ENCODE measurements at regions not wholly inside any gene's neighbourhood (a gene's known extent, or its start where the extent isn't known, plus 50 kb on each side); places are given as distances from the start of the nearest gene placed in this dataset.

GRCh38 chr6:67634199-67634598, 1000.9 kb upstream of the ADGRB3 start:
- no peak for DNase-seq

GRCh38 chr6:67633058-67633457, 1002.0 kb upstream of the ADGRB3 start:
- DNase-seq, result no peak

GRCh38 chr6:67630146-67630545, 1004.9 kb upstream of the ADGRB3 start:
- peak; percentile 6 for DNase-seq

- DNase-seq, result no peak
Measured at GRCh38 chr6:67629258-67629657, 1005.8 kb upstream of the ADGRB3 start.

GRCh38 chr6:67615796-67616195, 1019.3 kb upstream of the ADGRB3 start:
- no peak for DNase-seq

- no peak for DNase-seq
Measured at GRCh38 chr6:67608099-67608749, 1026.9 kb upstream of the ADGRB3 start.

- no peak for DNase-seq
Measured at GRCh38 chr6:67606906-67607828, 1027.9 kb upstream of the ADGRB3 start.

GRCh38 chr6:67594366-67594765, 1040.7 kb upstream of the ADGRB3 start:
- no peak for DNase-seq

- no peak for DNase-seq
Measured at GRCh38 chr6:67593247-67593646, 1041.8 kb upstream of the ADGRB3 start.

- DNase-seq, result no peak
Measured at GRCh38 chr6:67591910-67592309, 1043.2 kb upstream of the ADGRB3 start.

GRCh38 chr6:67567842-67568241, 1067.2 kb upstream of the ADGRB3 start:
- DNase-seq, result no peak

- no peak for DNase-seq
Measured at GRCh38 chr6:67563671-67564070, 1071.4 kb upstream of the ADGRB3 start.

GRCh38 chr6:67560068-67560467, 1075.0 kb upstream of the ADGRB3 start:
- DNase-seq, result no peak

- DNase-seq, result no peak
Measured at GRCh38 chr6:67558985-67559384, 1076.1 kb upstream of the ADGRB3 start.

GRCh38 chr6:67544851-67545452, 1090.1 kb upstream of the ADGRB3 start:
- no peak for DNase-seq

GRCh38 chr6:67541586-67541985, 1093.5 kb upstream of the ADGRB3 start:
- no peak for DNase-seq

- DNase-seq, result no peak
Measured at GRCh38 chr6:67538032-67538431, 1097.0 kb upstream of the ADGRB3 start.

- no peak for DNase-seq
Measured at GRCh38 chr6:67535946-67536345, 1099.1 kb upstream of the ADGRB3 start.

- no peak for DNase-seq
Measured at GRCh38 chr6:67506352-67506751, 1128.7 kb upstream of the ADGRB3 start.

GRCh38 chr6:67501755-67502154, 1133.3 kb upstream of the ADGRB3 start:
- DNase-seq, result no peak

- no peak for DNase-seq
Measured at GRCh38 chr6:67497749-67498148, 1137.3 kb upstream of the ADGRB3 start.

GRCh38 chr6:67496191-67496590, 1138.9 kb upstream of the ADGRB3 start:
- no peak for DNase-seq

- no peak for DNase-seq
Measured at GRCh38 chr6:67493682-67494081, 1141.4 kb upstream of the ADGRB3 start.

GRCh38 chr6:67475700-67476099, 1159.4 kb upstream of the ADGRB3 start:
- DNase-seq, result no peak
